HG03064 (cell line): ENCODE measurements at regions not wholly inside any gene's neighbourhood (a gene's known extent, or its start where the extent isn't known, plus 50 kb on each side); places are given as distances from the start of the nearest gene placed in this dataset.

Experiments used
- ATAC-seq: cut with Tn5 transposase; IDR thresholded peaks from one replicate; pipeline ENCODE4 v1.9.1; 2021; ENCODE audit warnings: low read depth; ENCODE audit not compliant: unreplicated experiment

DNA sequence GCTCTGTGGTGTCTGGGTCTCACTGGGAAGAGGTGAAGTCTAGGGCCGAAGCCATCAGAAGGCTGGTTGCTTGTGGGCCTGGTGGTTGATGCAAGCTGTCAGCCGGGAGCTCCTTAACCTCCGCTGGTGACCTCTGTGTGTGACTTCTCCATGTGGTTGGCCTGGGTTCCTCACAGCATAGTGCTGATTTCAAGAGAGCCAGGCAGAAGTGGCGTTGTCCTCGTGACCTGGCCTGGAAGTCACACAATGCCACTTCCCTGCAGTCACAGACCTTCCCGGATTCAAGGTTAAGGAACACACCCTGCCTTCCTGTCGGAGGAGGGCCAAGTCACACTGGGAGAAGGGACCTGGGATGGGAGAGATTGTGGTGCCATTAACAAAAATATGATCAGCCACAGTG, 303.7 kb upstream of the HS6ST1 start:
- no peak for ATAC-seq

DNA sequence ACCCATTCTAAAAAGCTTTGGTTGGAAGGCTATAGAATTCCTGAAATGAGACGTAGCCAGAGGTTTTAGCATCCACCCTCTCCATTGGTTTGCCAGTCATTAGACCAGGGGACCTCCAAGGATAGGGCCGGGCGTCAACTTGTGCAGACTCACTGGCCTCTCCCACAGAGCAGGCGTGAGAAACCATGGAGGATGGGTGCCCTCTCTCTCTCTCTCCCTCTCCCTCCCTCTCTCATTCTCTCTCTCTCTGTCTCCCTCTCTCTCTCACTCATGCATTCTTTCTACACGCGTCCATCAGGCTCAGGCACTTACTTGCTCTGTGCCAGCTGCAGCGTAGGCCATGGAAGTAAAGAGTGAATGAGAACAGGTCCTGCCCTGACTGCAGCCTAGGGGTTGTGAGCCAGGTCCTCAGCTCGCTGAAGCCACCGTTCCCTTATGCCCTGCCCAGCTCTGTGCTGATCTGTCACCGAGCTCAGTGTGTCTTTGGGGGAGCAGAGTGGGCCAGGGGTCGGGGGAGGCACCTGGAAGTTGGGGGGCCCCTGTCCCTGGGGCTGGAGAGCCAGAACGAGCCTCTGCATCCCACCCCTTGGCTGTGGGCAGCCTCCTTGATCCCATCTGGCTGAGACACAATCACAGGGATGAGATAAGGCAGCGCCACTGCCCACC, 304.4 kb upstream of the HS6ST1 start:
- ATAC-seq: no peak

DNA sequence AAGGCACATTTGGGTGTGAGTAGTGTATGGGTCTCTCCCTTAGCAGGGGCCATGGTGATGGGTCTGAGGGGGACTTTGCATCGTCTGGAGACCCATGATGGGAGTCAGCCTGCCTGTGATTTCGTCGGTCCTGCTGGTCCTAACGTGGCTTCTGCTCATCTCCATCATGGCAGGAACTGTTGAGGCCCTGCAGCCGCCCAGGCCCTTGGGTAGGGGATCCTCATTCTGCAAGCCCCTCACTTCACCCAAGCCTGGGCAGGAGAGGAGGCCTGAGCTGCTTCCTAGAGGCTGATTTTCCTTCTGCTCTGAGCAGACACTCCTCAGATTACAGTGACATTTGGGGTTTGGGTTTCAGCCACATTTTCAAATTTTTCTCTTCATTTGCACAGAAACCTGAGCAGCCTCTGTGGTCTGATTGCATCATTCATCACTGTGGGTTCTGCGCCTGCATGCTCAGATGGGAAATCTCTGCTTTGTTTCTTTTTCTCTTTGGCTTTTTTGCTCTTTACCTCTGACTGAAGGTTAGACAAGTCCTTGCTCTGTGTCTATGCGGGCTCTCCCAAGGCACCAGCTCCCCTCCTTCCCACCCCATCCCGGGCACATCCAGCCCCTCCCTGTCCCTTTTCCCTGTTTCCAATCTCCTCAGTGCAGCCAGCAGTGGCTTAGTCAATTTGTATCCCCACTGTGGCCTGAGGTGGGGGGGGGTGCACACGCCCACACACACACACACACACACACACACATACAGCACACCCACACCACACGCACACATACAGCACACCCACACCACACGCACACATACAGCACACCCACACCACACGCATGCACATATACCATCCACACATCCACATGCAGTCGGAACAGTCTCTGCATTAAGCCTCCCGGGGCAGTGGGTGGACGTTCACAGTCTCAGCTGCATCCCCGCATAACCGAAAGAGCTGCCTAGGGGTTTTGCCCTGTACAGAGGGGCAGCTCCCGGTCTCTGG, 305.4 kb upstream of the HS6ST1 start:
- peak; percentile 82 for ATAC-seq

DNA sequence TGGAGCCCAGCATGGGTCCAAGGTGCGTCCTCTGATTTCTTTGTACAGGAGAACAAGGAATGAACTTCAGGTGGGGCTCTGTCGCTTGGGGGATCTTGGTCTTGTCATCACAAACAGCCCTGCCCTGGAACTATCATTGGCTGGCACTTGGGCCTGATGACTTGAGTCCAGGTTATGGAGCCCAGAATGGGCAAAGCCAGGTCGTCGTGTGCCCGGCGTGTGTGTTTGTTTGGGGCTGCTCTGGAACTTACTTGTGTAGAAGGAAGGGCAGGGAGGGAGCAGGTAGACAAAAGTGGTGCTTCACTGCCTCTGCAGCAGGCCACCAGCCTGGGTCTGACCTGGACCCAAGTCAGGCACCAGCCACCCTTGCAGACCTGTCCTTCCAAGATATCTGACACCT, 306.3 kb upstream of the HS6ST1 start:
- ATAC-seq: no peak

GRCh38 chr2:128625421-128625820, 306.8 kb upstream of the HS6ST1 start:
- no peak for ATAC-seq

DNA sequence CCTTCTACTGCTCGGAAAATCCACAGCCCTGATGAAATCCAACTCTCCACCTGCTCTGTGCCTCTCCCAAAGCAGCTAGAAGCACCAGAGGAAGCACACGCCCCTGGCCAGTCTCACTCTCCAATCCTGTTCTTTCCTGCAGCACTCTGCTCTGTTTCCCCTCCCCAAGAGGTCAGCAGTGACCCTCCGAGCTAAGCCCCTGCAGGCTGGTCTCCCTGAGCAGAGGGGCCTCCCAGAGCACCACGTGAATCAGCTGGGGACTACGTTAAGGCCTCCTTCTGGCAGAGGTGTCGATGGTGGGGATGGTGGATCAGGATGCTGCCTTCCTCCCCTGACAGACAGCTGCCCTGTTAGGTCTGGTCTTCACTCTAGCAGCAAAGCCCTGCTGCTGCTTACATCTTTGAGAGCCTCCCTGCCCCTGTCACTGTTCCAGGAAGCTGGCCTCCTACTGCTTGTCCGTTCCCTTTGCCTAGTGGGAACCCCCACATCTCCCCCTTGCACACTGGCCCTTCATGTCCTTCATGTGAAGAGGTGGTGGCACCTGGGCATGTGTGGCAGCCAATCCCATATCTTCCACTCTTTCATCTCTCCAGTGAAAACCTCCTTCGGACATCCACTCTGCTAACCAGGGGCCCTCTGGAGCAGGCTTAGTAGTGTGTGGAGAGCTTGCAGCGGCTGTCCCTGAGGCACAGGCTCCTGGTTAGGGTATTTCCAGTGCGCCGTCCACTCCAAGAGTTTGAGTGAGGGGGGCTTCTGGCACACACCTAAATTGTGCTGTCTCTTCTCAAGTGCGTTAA, 307.5 kb upstream of the HS6ST1 start:
- no peak for ATAC-seq

GRCh38 chr2:128626760-128627511, 308.3 kb upstream of the HS6ST1 start:
- no peak for ATAC-seq

DNA sequence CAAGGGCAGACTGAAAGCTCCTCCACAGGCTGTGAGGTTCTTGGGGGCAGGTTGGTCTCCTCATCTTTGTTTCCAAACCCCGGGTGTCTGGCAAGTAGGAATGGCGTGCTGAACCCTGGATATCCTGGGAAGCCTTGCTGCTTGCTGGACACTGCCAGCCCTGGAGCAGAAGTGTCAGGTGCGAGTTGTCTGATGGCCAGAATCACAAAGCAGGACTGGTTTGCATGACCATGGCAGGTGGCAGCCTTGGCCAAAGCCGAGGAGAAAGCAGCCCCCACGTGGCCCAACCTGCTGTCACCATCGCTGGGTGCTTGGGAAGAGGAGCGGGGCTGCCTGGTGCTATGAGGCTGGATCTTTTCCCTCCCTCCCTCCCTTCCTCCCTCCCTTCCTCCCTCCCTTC, 309.5 kb upstream of the HS6ST1 start:
- no peak for ATAC-seq

DNA sequence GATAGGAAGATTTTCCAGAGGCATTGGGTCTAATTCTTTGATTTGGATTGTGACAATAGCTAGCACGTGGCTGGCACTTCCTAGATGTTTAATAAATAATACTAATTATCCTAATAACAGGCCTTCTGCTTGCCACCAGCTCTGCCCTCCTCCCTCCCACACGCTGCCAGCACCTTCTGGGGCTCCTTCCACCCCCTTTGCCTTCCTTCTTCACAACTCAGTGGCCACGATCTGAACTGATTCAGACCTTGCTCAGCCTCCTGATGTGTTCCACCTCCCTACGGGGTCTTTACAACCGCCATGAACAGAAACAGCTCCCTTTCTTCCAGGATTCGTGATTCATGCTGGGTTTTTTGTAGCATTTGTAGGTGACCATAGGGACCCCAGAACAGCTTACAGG, 310.3 kb upstream of the HS6ST1 start:
- no peak for ATAC-seq

- ATAC-seq: no peak
These were observed 312.5 kb upstream of the HS6ST1 start for GRCh38 chr2:128630974-128631697.

DNA sequence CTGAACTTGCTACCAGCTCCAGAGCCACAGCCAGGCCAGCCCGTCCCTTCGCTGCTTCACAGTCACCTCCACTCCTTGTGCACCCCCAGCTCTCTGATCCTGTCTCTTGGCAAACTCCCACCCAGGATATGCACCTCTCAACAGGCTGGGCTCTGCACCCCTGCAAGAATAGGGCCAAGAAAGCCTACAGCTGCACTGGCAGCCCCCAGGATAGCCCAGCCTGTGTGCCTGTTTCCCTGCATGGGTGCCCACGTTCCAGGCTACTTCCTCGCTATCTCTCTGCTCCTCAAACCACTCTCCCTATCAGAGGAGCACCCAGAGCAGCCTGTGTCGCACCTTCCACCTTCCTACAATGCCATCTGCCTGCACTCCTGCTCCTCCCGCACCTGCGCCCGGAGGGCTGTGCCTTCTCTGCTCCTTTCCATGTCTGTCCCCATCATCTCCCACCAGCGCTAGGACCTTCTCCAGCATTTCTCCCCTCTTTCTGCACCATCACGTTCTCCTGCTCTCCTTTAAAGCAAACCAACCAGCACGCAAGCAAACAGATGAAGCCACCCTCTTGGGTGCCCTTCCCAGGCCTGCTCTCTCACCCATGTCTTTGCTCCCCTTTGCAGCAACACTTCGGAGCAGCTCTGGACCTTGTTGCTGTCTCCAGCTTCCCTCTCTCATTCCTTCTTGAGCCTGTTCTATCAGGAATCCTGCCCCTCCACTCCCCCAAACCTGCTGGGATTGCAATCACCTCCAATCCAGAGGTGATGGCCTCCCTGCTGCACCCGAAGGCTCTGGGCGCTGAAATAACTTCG, 313.2 kb upstream of the HS6ST1 start:
- no peak for ATAC-seq

DNA sequence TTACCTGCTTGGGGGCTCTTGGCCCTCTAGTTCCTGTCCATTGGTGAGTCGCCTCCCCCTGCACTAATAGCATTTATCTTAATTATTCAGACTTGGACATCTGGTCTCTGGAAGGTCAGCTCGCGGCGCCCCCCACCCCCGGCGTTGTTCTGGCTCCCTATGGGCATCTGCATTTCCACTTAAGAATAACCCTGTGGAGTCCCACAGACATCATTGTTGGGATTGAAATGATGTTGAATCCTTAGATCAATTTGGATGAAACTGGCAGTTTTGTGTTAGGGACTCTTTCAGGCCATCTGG, 313.8 kb upstream of the HS6ST1 start:
- no peak for ATAC-seq

DNA sequence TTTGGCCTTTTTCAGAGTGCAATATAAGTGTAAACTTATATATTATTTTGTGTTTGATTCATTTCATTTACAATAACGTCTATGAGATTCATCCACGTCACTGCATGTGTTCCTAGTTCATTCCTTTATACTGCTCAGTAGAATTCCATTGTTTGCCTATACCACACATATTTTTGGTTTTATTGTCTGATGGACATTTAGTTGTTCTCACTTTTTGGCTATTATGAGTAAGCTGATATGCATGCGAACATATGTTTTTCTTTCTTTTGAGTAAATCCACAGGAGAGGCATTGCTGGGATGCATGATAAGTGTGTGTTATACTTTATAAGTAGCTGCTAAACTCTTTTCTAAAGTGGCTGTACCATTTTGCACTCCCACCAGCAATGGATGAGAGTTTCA, 314.8 kb upstream of the HS6ST1 start:
- ATAC-seq: no peak

- ATAC-seq: no peak
These were observed 316.8 kb upstream of the HS6ST1 start for GRCh38 chr2:128635361-128635900.

DNA sequence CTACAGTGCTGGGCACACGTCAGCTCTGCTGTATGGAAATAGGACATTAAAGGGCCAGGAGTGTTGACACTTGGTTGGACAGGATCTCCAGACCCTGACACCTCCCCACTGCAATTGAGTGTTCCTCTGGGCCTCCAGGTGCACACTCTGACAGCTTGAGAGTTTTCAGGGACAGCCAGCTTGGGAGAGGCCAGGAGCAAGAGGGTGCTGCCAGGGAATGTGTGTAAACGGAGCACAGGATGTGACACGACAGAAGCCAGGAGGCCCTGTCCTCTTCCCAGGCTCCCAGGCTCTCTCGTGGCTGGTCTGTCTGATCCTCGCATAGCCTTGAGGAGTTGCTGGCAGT, 318.1 kb upstream of the HS6ST1 start:
- no peak for ATAC-seq

DNA sequence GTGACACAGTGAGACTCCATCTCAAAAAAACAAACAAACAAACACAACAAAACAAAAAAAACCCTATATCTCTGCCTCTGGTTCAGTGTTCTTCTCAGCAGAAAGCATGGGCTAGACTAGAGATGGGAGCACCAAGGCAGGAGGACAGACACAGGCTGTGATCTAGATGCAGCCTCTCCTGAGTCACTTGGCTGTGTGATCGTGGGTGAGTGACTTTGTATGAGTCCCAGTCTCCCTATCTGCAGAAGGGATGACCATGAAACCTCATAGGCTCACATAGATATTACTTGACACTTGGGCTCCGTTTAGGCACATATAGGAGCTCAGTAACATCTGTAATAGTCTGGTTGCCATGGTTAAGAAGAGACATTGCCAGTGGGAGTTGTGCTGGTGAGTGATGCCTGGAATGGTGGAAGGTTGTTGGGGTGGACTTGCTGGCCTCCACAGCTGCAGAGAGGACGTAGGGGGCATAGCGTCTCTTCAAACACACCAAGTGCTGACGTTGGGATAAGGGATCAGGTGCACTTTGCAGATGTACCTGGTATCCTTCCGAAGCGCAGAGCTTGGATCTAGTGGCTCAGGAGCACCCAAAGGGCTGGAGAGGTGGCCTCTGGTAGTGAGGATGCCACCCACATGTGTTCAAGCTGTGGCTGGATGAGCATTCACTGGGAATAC, 318.9 kb upstream of the HS6ST1 start:
- no peak for ATAC-seq

DNA sequence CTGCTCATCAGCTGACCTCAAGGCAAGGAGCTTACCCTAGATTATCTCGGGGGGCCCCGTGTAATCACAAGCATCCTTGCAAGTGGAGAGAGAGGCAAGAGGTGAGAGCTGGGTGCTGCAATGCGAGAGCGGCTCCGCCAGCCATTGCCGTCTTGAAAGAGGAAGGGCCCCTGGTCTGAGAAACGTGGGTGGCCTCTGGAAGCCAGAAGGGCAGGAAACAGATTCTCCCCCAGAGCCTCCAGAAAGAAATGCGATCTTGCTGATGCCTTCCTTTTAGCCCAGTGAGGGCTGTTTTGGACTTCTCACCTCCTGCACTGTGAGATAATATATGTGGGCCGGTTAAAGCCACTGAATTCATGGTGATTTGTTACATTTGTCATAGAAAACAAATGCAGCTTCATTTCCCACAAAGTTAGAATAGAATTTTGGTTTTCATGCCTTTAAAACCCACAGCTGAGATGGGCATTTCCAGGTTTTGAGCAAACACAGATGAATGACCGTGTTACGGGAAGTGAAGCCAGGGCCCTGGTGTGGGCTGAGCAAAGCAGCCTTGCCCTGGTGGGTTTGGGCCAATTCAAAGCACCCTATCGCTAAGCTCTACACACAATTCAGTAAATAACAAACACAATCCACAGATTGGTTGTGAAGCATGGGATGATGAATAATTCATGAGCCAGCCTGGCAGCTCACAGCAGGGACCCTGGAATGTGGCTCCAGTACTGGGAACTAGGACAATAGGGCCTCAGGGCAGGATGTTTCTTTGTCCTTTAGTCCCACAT, 319.9 kb upstream of the HS6ST1 start:
- no peak for ATAC-seq

DNA sequence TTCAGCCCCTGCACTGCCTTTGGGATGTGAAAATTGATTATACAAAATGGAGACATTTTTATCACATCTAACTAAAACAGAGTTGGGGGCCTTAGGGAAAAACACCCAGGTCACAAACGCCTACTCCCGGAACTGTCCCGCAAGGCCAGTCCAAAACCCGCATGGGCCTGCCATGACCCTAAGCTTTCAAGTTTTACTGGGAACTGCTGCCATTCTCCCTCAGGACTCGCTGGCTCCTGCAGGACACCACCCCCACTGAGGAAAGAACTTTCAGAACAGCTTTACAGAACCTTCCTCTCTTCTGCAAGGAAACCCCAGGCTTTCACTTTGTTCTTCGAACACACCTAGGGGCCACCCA, 320.4 kb upstream of the HS6ST1 start:
- ATAC-seq: no peak
